SK-N-SH (cell line): ENCODE measurements at regions not wholly inside any gene's neighbourhood (a gene's known extent, or its start where the extent isn't known, plus 50 kb on each side); places are given as distances from the start of the nearest gene placed in this dataset.

ENCODE experiments used
- CTCF ChIA-PET: fragments of 300-600, 350-600 bp; formaldehyde crosslinking; extraction: SDS; loops from one replicate; lab custom pipeline; 2021; lab: Yijun Ruan, JAX
- POLR2A ChIA-PET: fragments of 350-600 bp; sonication (Branson Sonifier 250); formaldehyde crosslinking; extraction: SDS; loops from one replicate; lab custom pipeline; 2020; ENCODE audit warnings: antibody characterized with exemption, inconsistent platforms; lab: Yijun Ruan, JAX
- DNase-seq: peaks from one replicate; pipeline ENCODE4 v3.0.0; 2012
- H2AFZ ChIP-seq: fragments of 200-600 bp; sonication (generic); 2 replicates; pipeline ENCODE4 v1.8.1; 2016; ENCODE audit warnings: antibody characterized with exemption, mild to moderate bottlenecking, low read depth
- H3F3A ChIP-seq: fragments of 200-600 bp; sonication (generic); replicated peaks from 2 replicates; pipeline ENCODE3; 2016; ENCODE audit warnings: antibody characterized with exemption, mild to moderate bottlenecking; ENCODE audit not compliant: insufficient read depth
- H3K27ac ChIP-seq, 2 experiments: fragments of 200-500 bp in 1 of 2; fragments of 200-600 bp in 1 of 2; sonication (Bioruptor generic) in 1 of 2; sonication (generic), shearing (Covaris generic) in 1 of 2; 2 replicates each; pipeline versions ENCODE4 v1.5.1 to v1.6.1; 2014 to 2016; ENCODE audit warnings: low read depth in 2 of 2, inconsistent platforms in 1 of 2, low read length in 1 of 2, mild to moderate bottlenecking in 1 of 2, mixed read lengths in 1 of 2
- H3K27me3 ChIP-seq: fragments of 200-600 bp; sonication (generic), shearing (Covaris generic); 2 replicates; pipeline ENCODE4 v1.6.1; 2016; ENCODE audit warnings: mixed run types; ENCODE audit not compliant: insufficient read depth
- H3K36me3 ChIP-seq, 2 experiments: fragments of 200-500 bp in 1 of 2; fragments of 200-600 bp in 1 of 2; sonication (Bioruptor generic) in 1 of 2; sonication (generic) in 1 of 2; replicated peaks in 1 of 2; 2 replicates each; pipeline versions ENCODE3 to v1.5.1; 2014 to 2016; ENCODE audit warnings: low read length in 1 of 2, mild to moderate bottlenecking in 1 of 2; ENCODE audit not compliant: insufficient read depth in 2 of 2, control insufficient read depth in 1 of 2
- H3K4me1 ChIP-seq, 2 experiments: fragments of 200-500 bp in 1 of 2; fragments of 200-600 bp in 1 of 2; sonication (Bioruptor generic) in 1 of 2; sonication (generic), shearing (Covaris generic) in 1 of 2; 2 replicates each; pipeline versions ENCODE4 v1.5.1 to v1.6.1; 2014 to 2016; ENCODE audit warnings: low read depth in 1 of 2, low read length in 1 of 2, mixed run types in 1 of 2; ENCODE audit not compliant: insufficient read depth in 2 of 2, control insufficient read depth in 1 of 2
- H3K4me2 ChIP-seq: fragments of 200-600 bp; sonication (generic), shearing (Covaris generic); 2 replicates; pipeline ENCODE4 v1.6.1; 2017; ENCODE audit warnings: mixed run types
- H3K4me3 ChIP-seq, 2 experiments: fragments of 200-500 bp in 1 of 2; fragments of 200-600 bp in 1 of 2; sonication (Bioruptor generic) in 1 of 2; sonication (generic), shearing (Covaris generic) in 1 of 2; 2 replicates each; pipeline versions ENCODE4 v1.5.1 to v1.8.1; 2014 to 2016; ENCODE audit warnings: low read depth in 2 of 2, inconsistent platforms in 1 of 2, low read length in 1 of 2, mild to moderate bottlenecking in 1 of 2, mixed read lengths in 1 of 2, moderate library complexity in 1 of 2
- H3K79me2 ChIP-seq: fragments of 200-600 bp; sonication (generic); 2 replicates; pipeline ENCODE4 v1.8.1; 2017; ENCODE audit warnings: mild to moderate bottlenecking; ENCODE audit not compliant: insufficient read depth
- H3K9ac ChIP-seq: fragments of 200-600 bp; sonication (generic); 2 replicates; pipeline ENCODE4 v1.6.1; 2017; ENCODE audit warnings: mixed run types
- H3K9me2 ChIP-seq: fragments of 200-600 bp; sonication (generic); 2 replicates; pipeline ENCODE4 v1.6.1; 2017; ENCODE audit warnings: mixed run types
- H3K9me3 ChIP-seq: fragments of 200-600 bp; sonication (generic); 2 replicates; pipeline ENCODE4 v1.6.1; 2017; ENCODE audit warnings: mixed run types, mild to moderate bottlenecking, moderate library complexity
- H4K20me1 ChIP-seq: fragments of 200-600 bp; sonication (generic); 2 replicates; pipeline ENCODE4 v1.6.1; 2017; ENCODE audit warnings: mild to moderate bottlenecking, mixed run types; ENCODE audit not compliant: insufficient read depth
- ELF1 ChIP-seq: IDR thresholded peaks from 2 replicates; pipeline ENCODE4 v1.4.0; 2012
- FOSL2 ChIP-seq: IDR thresholded peaks from 2 replicates; pipeline ENCODE4 v1.4.0; 2012; ENCODE audit warnings: low read depth, mild to moderate bottlenecking, moderate library complexity, borderline replicate concordance
- GATA2 ChIP-seq: sonication (generic); formaldehyde crosslinking; IDR thresholded peaks from 2 replicates; pipeline ENCODE4 v1.5.0; 2020; ENCODE audit warnings: mild to moderate bottlenecking, missing genetic modification reagents
- JUND ChIP-seq: IDR thresholded peaks from 2 replicates; pipeline ENCODE4 v1.4.0; 2012
- NFIC ChIP-seq: IDR thresholded peaks from 2 replicates; pipeline ENCODE4 v1.4.0; 2012; ENCODE audit warnings: borderline replicate concordance
- NRF1 ChIP-seq: IDR thresholded peaks from 2 replicates; pipeline ENCODE4 v1.6.1; 2012; ENCODE audit warnings: low read depth, mild to moderate bottlenecking, low read length
- POLR2AphosphoS5 ChIP-seq: IDR thresholded peaks from 2 replicates; pipeline ENCODE4 v1.6.1; 2012; ENCODE audit warnings: low read depth, low read length
- RAD21 ChIP-seq: IDR thresholded peaks from 2 replicates; pipeline ENCODE4 v1.6.1; 2012; ENCODE audit warnings: mild to moderate bottlenecking, low read length
- RFX5 ChIP-seq: IDR thresholded peaks from 2 replicates; pipeline ENCODE4 v1.6.1; 2012; ENCODE audit warnings: mild to moderate bottlenecking, improper control_type of control experiment, low read length
- SMC3 ChIP-seq: IDR thresholded peaks from 2 replicates; pipeline ENCODE4 v1.6.1; 2012; ENCODE audit warnings: low read depth, low read length, improper control_type of control experiment
- TCF12 ChIP-seq: IDR thresholded peaks from 2 replicates; pipeline ENCODE4 v1.4.0; 2012
- TEAD4 ChIP-seq: IDR thresholded peaks from 2 replicates; pipeline ENCODE4 v1.4.0; 2012; ENCODE audit warnings: mild to moderate bottlenecking, borderline replicate concordance; ENCODE audit not compliant: insufficient read depth
- WGBS: methylation state at CpG from one replicate; pipeline ENCODE4 v1.1.6; 2017; ENCODE audit warnings: low lambda C conversion rate; 5-methylcytosine and 5-hydroxymethylcytosine counted together
- TF ChIP-seq, protein P1 (sequence below): fragments of 200-600 bp; sonication (generic); IDR thresholded peaks from 2 replicates; pipeline ENCODE4 v1.6.1; 2017; ENCODE audit warnings: antibody characterized with exemption, mild to moderate bottlenecking, moderate library complexity

DNA sequence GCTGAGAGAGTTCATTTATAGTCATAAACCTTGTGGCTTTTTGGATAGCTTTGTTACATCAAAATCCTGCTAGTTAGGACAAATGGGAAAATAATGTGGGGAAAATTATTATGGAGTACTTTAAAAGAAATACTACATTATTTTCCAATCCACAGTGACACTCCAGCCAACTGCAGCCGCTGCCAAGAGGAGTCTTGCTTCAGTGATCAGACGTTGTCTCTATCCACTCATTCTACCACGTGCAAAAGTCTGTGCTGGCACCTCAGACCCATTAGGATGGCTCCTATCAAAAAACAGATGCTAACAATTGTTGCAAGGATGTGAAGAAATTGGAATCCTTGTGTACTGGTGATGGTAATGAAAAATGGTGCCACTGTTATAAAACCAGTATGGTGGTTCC is 128.6 kb upstream of the IQSEC1 start:
- Histone ChIP-seq H3K4me1 (no peaks in the 10 kb centered on the region), H3K9ac (no peak overlapping the region), H4K20me1 (no peaks in the 10 kb centered on the region), H2AFZ (no peak overlapping the region), H3F3A (no peaks in the 10 kb centered on the region), H3K79me2 (no peaks in the 10 kb centered on the region), H3K36me3 (no peaks in the 10 kb centered on the region), H3K4me3 (no peak overlapping the region), H3K27ac (no peak overlapping the region), H3K9me3 (no peaks in the 10 kb centered on the region), H3K9me2 (no peaks in the 10 kb centered on the region), H3K27me3 (no peaks in the 10 kb centered on the region; the same call in 1 of the 2 replicates), H3K4me2 (no peak overlapping the region)
- ChIA-PET POLR2A (no interaction called here), CTCF (interaction anchor here (1.1 to 2.1 kb wide), 8 partner anchors 10 to 446 kb away, joined by 3 to 10 read pairs (median 4); no protein-coding TSS in a partner anchor)
- TF ChIP-seq NRF1 (no peak), TCF12 (no peak), FOSL2 (no peak), ELF1 (no peak), TEAD4 (no peak), POLR2AphosphoS5 (no peak), RFX5 (no peak), GATA2 (CRISPR knock-in tag) (no peak), NFIC (no peak)
- no peak for DNase-seq
- WGBS: 47% methylated on average over 3 of the region's 3 CpGs

GRCh38 chr3:13200946-13201345 is 127.7 kb upstream of the IQSEC1 start:
- no peaks in the 10 kb centered on the region; the same call in 1 of the 2 replicates for H3K27me3 ChIP-seq
- H4K20me1 ChIP-seq: no peaks in the 10 kb centered on the region
- no peaks in the 10 kb centered on the region for H3K9me3 ChIP-seq
- TF ChIP-seq SMC3 (peak; percentile 21; the same call in 1 of the 2 replicates), RAD21 (peak; percentile 72), JUND (no peak)
- TF ChIP-seq, protein P1, sequence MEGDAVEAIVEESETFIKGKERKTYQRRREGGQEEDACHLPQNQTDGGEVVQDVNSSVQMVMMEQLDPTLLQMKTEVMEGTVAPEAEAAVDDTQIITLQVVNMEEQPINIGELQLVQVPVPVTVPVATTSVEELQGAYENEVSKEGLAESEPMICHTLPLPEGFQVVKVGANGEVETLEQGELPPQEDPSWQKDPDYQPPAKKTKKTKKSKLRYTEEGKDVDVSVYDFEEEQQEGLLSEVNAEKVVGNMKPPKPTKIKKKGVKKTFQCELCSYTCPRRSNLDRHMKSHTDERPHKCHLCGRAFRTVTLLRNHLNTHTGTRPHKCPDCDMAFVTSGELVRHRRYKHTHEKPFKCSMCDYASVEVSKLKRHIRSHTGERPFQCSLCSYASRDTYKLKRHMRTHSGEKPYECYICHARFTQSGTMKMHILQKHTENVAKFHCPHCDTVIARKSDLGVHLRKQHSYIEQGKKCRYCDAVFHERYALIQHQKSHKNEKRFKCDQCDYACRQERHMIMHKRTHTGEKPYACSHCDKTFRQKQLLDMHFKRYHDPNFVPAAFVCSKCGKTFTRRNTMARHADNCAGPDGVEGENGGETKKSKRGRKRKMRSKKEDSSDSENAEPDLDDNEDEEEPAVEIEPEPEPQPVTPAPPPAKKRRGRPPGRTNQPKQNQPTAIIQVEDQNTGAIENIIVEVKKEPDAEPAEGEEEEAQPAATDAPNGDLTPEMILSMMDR: peak; percentile 24
- no peaks in the 10 kb centered on the region for H3K36me3 ChIP-seq
- ChIA-PET CTCF (interaction anchor here (0.6 to 2.1 kb wide), 23 partner anchors 9 to 448 kb away, joined by 3 to 10 read pairs (median 4); no protein-coding TSS in a partner anchor), POLR2A (no interaction called here)
- H3K9ac ChIP-seq: no peak overlapping the region
- H3K79me2 ChIP-seq: no peaks in the 10 kb centered on the region
- no peak overlapping the region for H2AFZ ChIP-seq
- no peak overlapping the region for H3K4me3 ChIP-seq
- H3K4me1 ChIP-seq: peaks cover 0 to 3% of the 10 kb centered on the region in 2 experiments; a peak in 1 of 4 replicates
- H3K9me2 ChIP-seq: no peaks in the 10 kb centered on the region
- H3F3A ChIP-seq: no peaks in the 10 kb centered on the region
- H3K27ac ChIP-seq: no peak overlapping the region
- peak; percentile 74 for DNase-seq
- H3K4me2 ChIP-seq: no peak overlapping the region
- 62% methylated on average over 7 of the region's 7 CpGs for WGBS
